ENCODE measurements at regions not wholly inside any gene's neighbourhood (a gene's known extent, or its start where the extent isn't known, plus 50 kb on each side); places are given as distances from the start of the nearest gene placed in this dataset.

GRCh38 chr6:63403725-63404124 lies 83.9 kb upstream of the LGSN start:
- peaks cover 0 to 8% (median 0%) of the 10 kb centered on the region in 7 donors for H3K9me3 Mint-ChIP-seq
- H3K4me3 Mint-ChIP-seq: no peak overlapping the region
- Histone ChIP-seq H3K27me3 (ENCODE audit: control insufficient read depth, insufficient read depth, low read length) (no peaks in the 10 kb centered on the region), H3K9me3 (ENCODE audit: control insufficient read depth in 2 of 2, low read length in 2 of 2) (no peaks in the 10 kb centered on the region), H3K4me3 (ENCODE audit: low read depth, low read length) (no peak overlapping the region), H3K36me3 (ENCODE audit: control insufficient read depth, insufficient read depth, low read length) (no peaks in the 10 kb centered on the region), H3K4me1 (ENCODE audit: control insufficient read depth, insufficient read depth, low read length, poor library complexity, severe bottlenecking) (no peaks in the 10 kb centered on the region), H3K27ac (ENCODE audit: insufficient read depth, low read length, poor library complexity, severe bottlenecking) (no peak overlapping the region)
- DNase-seq: no peak
- no peaks in the 10 kb centered on the region for H3K36me3 Mint-ChIP-seq
- no peaks in the 10 kb centered on the region for H3K27me3 Mint-ChIP-seq
- H3K27ac Mint-ChIP-seq: no peak overlapping the region
- ATAC-seq (ENCODE audit: low read depth in 2 of 2): no peak
- H3K4me1 Mint-ChIP-seq: no peaks in the 10 kb centered on the region

GRCh38 chr6:63410435-63411426 lies 90.9 kb upstream of the LGSN start:
- no peaks in the 10 kb centered on the region for H3K36me3 Mint-ChIP-seq
- H3K4me1 ChIP-seq (ENCODE audit: control insufficient read depth, insufficient read depth, low read length, poor library complexity, severe bottlenecking): no peaks in the 10 kb centered on the region
- no peak overlapping the region for H3K27ac ChIP-seq (ENCODE audit: insufficient read depth, low read length, poor library complexity, severe bottlenecking)
- H3K27me3 ChIP-seq (ENCODE audit: control insufficient read depth, insufficient read depth, low read length): no peaks in the 10 kb centered on the region
- H3K4me3 Mint-ChIP-seq: no peak overlapping the region
- no peaks in the 10 kb centered on the region for H3K27me3 Mint-ChIP-seq
- no peak overlapping the region for H3K4me3 ChIP-seq (ENCODE audit: low read depth, low read length)
- no peaks in the 10 kb centered on the region for H3K36me3 ChIP-seq (ENCODE audit: control insufficient read depth, insufficient read depth, low read length)
- no peaks in the 10 kb centered on the region for H3K9me3 ChIP-seq (ENCODE audit: control insufficient read depth in 2 of 2, low read length in 2 of 2)
- H3K27ac Mint-ChIP-seq: no peak overlapping the region
- no peaks in the 10 kb centered on the region for H3K9me3 Mint-ChIP-seq
- ATAC-seq (ENCODE audit: low read depth in 2 of 2) (no peak), DNase-seq (no peak)
- H3K4me1 Mint-ChIP-seq: no peaks in the 10 kb centered on the region

- ATAC-seq (ENCODE audit: low read depth in 2 of 2): no peak
- Mint-ChIP-seq H3K4me1 (no peaks in the 10 kb centered on the region), H3K4me3 (no peak overlapping the region), H3K27ac (no peak overlapping the region), H3K27me3 (no peaks in the 10 kb centered on the region), H3K9me3 (peaks cover 0 to 2% (median 2%) of the 10 kb centered on the region in 7 donors), H3K36me3 (no peaks in the 10 kb centered on the region)
- no peak for DNase-seq
- Histone ChIP-seq H3K9me3 (ENCODE audit: control insufficient read depth in 2 of 2, low read length in 2 of 2) (no peaks in the 10 kb centered on the region), H3K27me3 (ENCODE audit: control insufficient read depth, insufficient read depth, low read length) (no peaks in the 10 kb centered on the region), H3K4me1 (ENCODE audit: control insufficient read depth, insufficient read depth, low read length, poor library complexity, severe bottlenecking) (no peaks in the 10 kb centered on the region), H3K27ac (ENCODE audit: insufficient read depth, low read length, poor library complexity, severe bottlenecking) (no peak overlapping the region), H3K36me3 (ENCODE audit: control insufficient read depth, insufficient read depth, low read length) (no peaks in the 10 kb centered on the region), H3K4me3 (ENCODE audit: low read depth, low read length) (no peak overlapping the region)
These were observed 95.5 kb upstream of the LGSN start for GRCh38 chr6:63415286-63415685.

GRCh38 chr6:63418741-63419140 lies 99.0 kb upstream of the LGSN start:
- H3K9me3 ChIP-seq (ENCODE audit: control insufficient read depth in 2 of 2, low read length in 2 of 2): no peaks in the 10 kb centered on the region
- no peak for DNase-seq
- no peaks in the 10 kb centered on the region for H3K4me1 ChIP-seq (ENCODE audit: control insufficient read depth, insufficient read depth, low read length, poor library complexity, severe bottlenecking)
- peaks cover 0 to 9% (median 2%) of the 10 kb centered on the region in 7 donors for H3K9me3 Mint-ChIP-seq
- no peak overlapping the region for H3K27ac ChIP-seq (ENCODE audit: insufficient read depth, low read length, poor library complexity, severe bottlenecking)
- H3K4me3 Mint-ChIP-seq: no peak overlapping the region
- H3K27ac Mint-ChIP-seq: no peak overlapping the region
- no peaks in the 10 kb centered on the region for H3K36me3 ChIP-seq (ENCODE audit: control insufficient read depth, insufficient read depth, low read length)
- no peak for ATAC-seq (ENCODE audit: low read depth in 2 of 2)
- H3K27me3 Mint-ChIP-seq: no peaks in the 10 kb centered on the region
- H3K4me3 ChIP-seq (ENCODE audit: low read depth, low read length): no peak overlapping the region
- H3K4me1 Mint-ChIP-seq: no peaks in the 10 kb centered on the region
- no peaks in the 10 kb centered on the region for H3K36me3 Mint-ChIP-seq
- no peaks in the 10 kb centered on the region for H3K27me3 ChIP-seq (ENCODE audit: control insufficient read depth, insufficient read depth, low read length)

GRCh38 chr6:63424636-63425035 lies 104.9 kb upstream of the LGSN start:
- H3K27ac Mint-ChIP-seq: no peak overlapping the region
- H3K36me3 ChIP-seq (ENCODE audit: control insufficient read depth, insufficient read depth, low read length): no peaks in the 10 kb centered on the region
- no peak overlapping the region for H3K27ac ChIP-seq (ENCODE audit: insufficient read depth, low read length, poor library complexity, severe bottlenecking)
- no peak overlapping the region for H3K4me3 ChIP-seq (ENCODE audit: low read depth, low read length)
- no peak for ATAC-seq (ENCODE audit: low read depth in 2 of 2)
- no peaks in the 10 kb centered on the region for H3K4me1 Mint-ChIP-seq
- no peaks in the 10 kb centered on the region for H3K9me3 ChIP-seq (ENCODE audit: control insufficient read depth in 2 of 2, low read length in 2 of 2)
- H3K9me3 Mint-ChIP-seq: peaks cover 0 to 9% (median 1%) of the 10 kb centered on the region in 7 donors
- no peak overlapping the region for H3K4me3 Mint-ChIP-seq
- no peaks in the 10 kb centered on the region for H3K4me1 ChIP-seq (ENCODE audit: control insufficient read depth, insufficient read depth, low read length, poor library complexity, severe bottlenecking)
- no peaks in the 10 kb centered on the region for H3K27me3 ChIP-seq (ENCODE audit: control insufficient read depth, insufficient read depth, low read length)
- peaks cover 6% of the 10 kb centered on the region for H3K27me3 Mint-ChIP-seq
- no peaks in the 10 kb centered on the region for H3K36me3 Mint-ChIP-seq
- DNase-seq: no peak

- H3K27ac ChIP-seq (ENCODE audit: insufficient read depth, low read length, poor library complexity, severe bottlenecking): no peak overlapping the region
- no peaks in the 10 kb centered on the region for H3K27me3 ChIP-seq (ENCODE audit: control insufficient read depth, insufficient read depth, low read length)
- Mint-ChIP-seq H3K36me3 (no peaks in the 10 kb centered on the region), H3K9me3 (peaks cover 0 to 5% (median 1%) of the 10 kb centered on the region in 7 donors), H3K4me3 (no peak overlapping the region), H3K27me3 (peaks cover 6% of the 10 kb centered on the region), H3K4me1 (no peaks in the 10 kb centered on the region), H3K27ac (no peak overlapping the region)
- no peak overlapping the region for H3K4me3 ChIP-seq (ENCODE audit: low read depth, low read length)
- DNase-seq (no peak), ATAC-seq (ENCODE audit: low read depth in 2 of 2) (no peak)
- no peaks in the 10 kb centered on the region for H3K9me3 ChIP-seq (ENCODE audit: control insufficient read depth in 2 of 2, low read length in 2 of 2)
- H3K4me1 ChIP-seq (ENCODE audit: control insufficient read depth, insufficient read depth, low read length, poor library complexity, severe bottlenecking): no peaks in the 10 kb centered on the region
- H3K36me3 ChIP-seq (ENCODE audit: control insufficient read depth, insufficient read depth, low read length): no peaks in the 10 kb centered on the region
These were observed 105.7 kb upstream of the LGSN start for GRCh38 chr6:63425493-63425892.

GRCh38 chr6:63426844-63427243 lies 107.1 kb upstream of the LGSN start:
- Mint-ChIP-seq H3K4me3 (no peak overlapping the region), H3K27ac (no peak overlapping the region), H3K36me3 (no peaks in the 10 kb centered on the region), H3K4me1 (no peaks in the 10 kb centered on the region), H3K27me3 (peaks cover 6% of the 10 kb centered on the region), H3K9me3 (peaks cover 0 to 3% (median 0%) of the 10 kb centered on the region in 7 donors)
- Histone ChIP-seq H3K4me3 (ENCODE audit: low read depth, low read length) (no peak overlapping the region), H3K4me1 (ENCODE audit: control insufficient read depth, insufficient read depth, low read length, poor library complexity, severe bottlenecking) (no peaks in the 10 kb centered on the region), H3K27ac (ENCODE audit: insufficient read depth, low read length, poor library complexity, severe bottlenecking) (no peak overlapping the region), H3K9me3 (ENCODE audit: control insufficient read depth in 2 of 2, low read length in 2 of 2) (no peaks in the 10 kb centered on the region), H3K36me3 (ENCODE audit: control insufficient read depth, insufficient read depth, low read length) (no peaks in the 10 kb centered on the region), H3K27me3 (ENCODE audit: control insufficient read depth, insufficient read depth, low read length) (no peaks in the 10 kb centered on the region)
- ATAC-seq (ENCODE audit: low read depth in 2 of 2): no peak
- DNase-seq: no peak

- no peak overlapping the region for H3K4me3 Mint-ChIP-seq
- no peaks in the 10 kb centered on the region for H3K36me3 ChIP-seq (ENCODE audit: control insufficient read depth, insufficient read depth, low read length)
- H3K27ac ChIP-seq (ENCODE audit: insufficient read depth, low read length, poor library complexity, severe bottlenecking): no peak overlapping the region
- no peak for ATAC-seq (ENCODE audit: low read depth in 2 of 2)
- H3K27me3 ChIP-seq (ENCODE audit: control insufficient read depth, insufficient read depth, low read length): no peaks in the 10 kb centered on the region
- no peaks in the 10 kb centered on the region for H3K4me1 Mint-ChIP-seq
- H3K4me3 ChIP-seq (ENCODE audit: low read depth, low read length): no peak overlapping the region
- peaks cover 0 to 3% (median 0%) of the 10 kb centered on the region in 7 donors for H3K9me3 Mint-ChIP-seq
- H3K27ac Mint-ChIP-seq: no peak overlapping the region
- H3K9me3 ChIP-seq (ENCODE audit: control insufficient read depth in 2 of 2, low read length in 2 of 2): no peaks in the 10 kb centered on the region
- peaks cover 6% of the 10 kb centered on the region for H3K27me3 Mint-ChIP-seq
- H3K36me3 Mint-ChIP-seq: no peaks in the 10 kb centered on the region
- H3K4me1 ChIP-seq (ENCODE audit: control insufficient read depth, insufficient read depth, low read length, poor library complexity, severe bottlenecking): no peaks in the 10 kb centered on the region
- DNase-seq: no peak
These were observed 108.2 kb upstream of the LGSN start for GRCh38 chr6:63427951-63428350.
